ENCODE measurements at regions not wholly inside any gene's neighbourhood (a gene's known extent, or its start where the extent isn't known, plus 50 kb on each side); places are given as distances from the start of the nearest gene placed in this dataset.

- H3K9me2 ChIP-seq = no peaks in the 10 kb centered on the region
- H3K9ac ChIP-seq = no peak overlapping the region
- no peak for DNase-seq
- POLR2A ChIA-PET = no interaction called here
- H3F3A ChIP-seq (replicated peaks; ENCODE audit: insufficient read depth) = no peaks in the 10 kb centered on the region
- no peaks in the 10 kb centered on the region for H3K36me3 ChIP-seq (replicated peaks in 1 of 2; ENCODE audit: control insufficient read depth in 1 of 2, insufficient read depth in 2 of 2, low read length in 1 of 2)
- no peak overlapping the region for H3K4me2 ChIP-seq
- H3K4me3 ChIP-seq (ENCODE audit: low read depth in 2 of 2, low read length in 1 of 2) = no peak overlapping the region
- H3K79me2 ChIP-seq (ENCODE audit: insufficient read depth) = no peaks in the 10 kb centered on the region
- TF ChIP-seq RAD21 (IDR thresholded peaks at IDR 0.05; ENCODE audit: low read length) (no peak), FOXM1 (IDR thresholded peaks at IDR 0.05; ENCODE audit: low read depth) (no peak), FOSL2 (IDR thresholded peaks at IDR 0.05; ENCODE audit: borderline replicate concordance, low read depth) (no peak), ZBTB33 (IDR thresholded peaks at IDR 0.05; ENCODE audit: borderline replicate concordance, low read depth) (no peak), JUND (IDR thresholded peaks at IDR 0.05) (no peak), TAF1 (IDR thresholded peaks at IDR 0.05; ENCODE audit: borderline replicate concordance, low read depth, low read length) (no peak), RXRA (IDR thresholded peaks at IDR 0.05; ENCODE audit: borderline replicate concordance, low read depth) (no peak), SIN3A (IDR thresholded peaks at IDR 0.05; ENCODE audit: borderline replicate concordance, low read depth, low read length) (no peak), RCOR1 (IDR thresholded peaks at IDR 0.05; ENCODE audit: low read length) (no peak), ELF1 (IDR thresholded peaks at IDR 0.05) (no peak), USF1 (IDR thresholded peaks at IDR 0.05; ENCODE audit: borderline replicate concordance, low read depth) (no peak), NFIC (IDR thresholded peaks at IDR 0.05; ENCODE audit: borderline replicate concordance) (no peak), USF2 (IDR thresholded peaks at IDR 0.05; ENCODE audit: borderline replicate concordance, low read depth, low read length) (no peak), GABPA (IDR thresholded peaks at IDR 0.05; ENCODE audit: low read depth) (no peak)
- no peak overlapping the region for H3K27ac ChIP-seq (ENCODE audit: low read depth in 2 of 2, low read length in 1 of 2)
- CTCF ChIA-PET = no interaction called here
- H3K27me3 ChIP-seq (ENCODE audit: insufficient read depth) = no peaks in the 10 kb centered on the region
- H3K9me3 ChIP-seq = no peaks in the 10 kb centered on the region
- WGBS (ENCODE audit: low lambda C conversion rate) = 60% methylated on average over 14 of the region's 16 CpGs
- H4K20me1 ChIP-seq (ENCODE audit: insufficient read depth) = no peaks in the 10 kb centered on the region
- H3K4me1 ChIP-seq (ENCODE audit: control insufficient read depth in 1 of 2, insufficient read depth in 2 of 2, low read depth in 1 of 2, low read length in 1 of 2) = peaks cover 0 to 21% of the 10 kb centered on the region in 2 experiments; a peak in 2 of 4 replicates
- no peak overlapping the region for H2AFZ ChIP-seq (ENCODE audit: low read depth)
These were observed 149.2 kb upstream of the POU3F3 start for GRCh38 chr2:104704496-104705245.

- no peak overlapping the region for H3K4me3 ChIP-seq (ENCODE audit: low read depth in 2 of 2, low read length in 1 of 2)
- no peak overlapping the region for H3K4me2 ChIP-seq
- ChIA-PET CTCF (interaction anchor here (0.5 to 1.9 kb wide), 2 partner anchors 34 to 143 kb away, joined by 3 to 9 read pairs; no protein-coding TSS in a partner anchor), POLR2A (no interaction called here)
- no peaks in the 10 kb centered on the region for H3K36me3 ChIP-seq (replicated peaks in 1 of 2; ENCODE audit: control insufficient read depth in 1 of 2, insufficient read depth in 2 of 2, low read length in 1 of 2)
- DNase-seq = no peak
- no peaks in the 10 kb centered on the region for H4K20me1 ChIP-seq (ENCODE audit: insufficient read depth)
- no peak overlapping the region for H2AFZ ChIP-seq (ENCODE audit: low read depth)
- no peaks in the 10 kb centered on the region for H3F3A ChIP-seq (replicated peaks; ENCODE audit: insufficient read depth)
- H3K9me3 ChIP-seq = no peaks in the 10 kb centered on the region
- no peak overlapping the region for H3K9ac ChIP-seq
- no peaks in the 10 kb centered on the region for H3K79me2 ChIP-seq (ENCODE audit: insufficient read depth)
- H3K27me3 ChIP-seq (ENCODE audit: insufficient read depth) = no peaks in the 10 kb centered on the region
- H3K27ac ChIP-seq (ENCODE audit: low read depth in 2 of 2, low read length in 1 of 2) = no peak overlapping the region
- 28% methylated on average over 5 of the region's 5 CpGs for WGBS (ENCODE audit: low lambda C conversion rate)
- no peaks in the 10 kb centered on the region for H3K9me2 ChIP-seq
- peaks cover 0 to 19% of the 10 kb centered on the region in 2 experiments; a peak in 2 of 4 replicates for H3K4me1 ChIP-seq (ENCODE audit: control insufficient read depth in 1 of 2, insufficient read depth in 2 of 2, low read depth in 1 of 2, low read length in 1 of 2)
- TF ChIP-seq TCF12 (IDR thresholded peaks at IDR 0.05) (no peak), IRF3 (IDR thresholded peaks at IDR 0.05; ENCODE audit: low read depth, low read length) (no peak), TAF1 (IDR thresholded peaks at IDR 0.05; ENCODE audit: borderline replicate concordance, low read depth, low read length) (no peak), MEF2A (IDR thresholded peaks at IDR 0.05; ENCODE audit: borderline replicate concordance, low read depth) (no peak), USF1 (IDR thresholded peaks at IDR 0.05; ENCODE audit: borderline replicate concordance, low read depth) (no peak), ZBTB33 (IDR thresholded peaks at IDR 0.05; ENCODE audit: borderline replicate concordance, low read depth) (no peak)
These were observed 146.9 kb upstream of the POU3F3 start for GRCh38 chr2:104707056-104707455.
